GM12865 (cell line): ENCODE measurements at regions not wholly inside any gene's neighbourhood (a gene's known extent, or its start where the extent isn't known, plus 50 kb on each side); places are given as distances from the start of the nearest gene placed in this dataset.

ENCODE experiments used
- DNase-seq: peaks from one replicate; pipeline ENCODE4 v3.0.0; 2010; ENCODE audit warnings: low read depth
- H3K4me3 ChIP-seq: 2 replicates; pipeline ENCODE4 v1.5.1; 2011; ENCODE audit warnings: mild to moderate bottlenecking, low read depth, low read length, control low read depth
- TF ChIP-seq, protein P1 (sequence below): IDR thresholded peaks from 2 replicates; pipeline ENCODE4 v1.5.1; 2011; ENCODE audit warnings: low read length, control low read depth, low read depth, inconsistent platforms; ENCODE audit not compliant: insufficient read depth; ENCODE audit errors: missing control alignments

DNA sequence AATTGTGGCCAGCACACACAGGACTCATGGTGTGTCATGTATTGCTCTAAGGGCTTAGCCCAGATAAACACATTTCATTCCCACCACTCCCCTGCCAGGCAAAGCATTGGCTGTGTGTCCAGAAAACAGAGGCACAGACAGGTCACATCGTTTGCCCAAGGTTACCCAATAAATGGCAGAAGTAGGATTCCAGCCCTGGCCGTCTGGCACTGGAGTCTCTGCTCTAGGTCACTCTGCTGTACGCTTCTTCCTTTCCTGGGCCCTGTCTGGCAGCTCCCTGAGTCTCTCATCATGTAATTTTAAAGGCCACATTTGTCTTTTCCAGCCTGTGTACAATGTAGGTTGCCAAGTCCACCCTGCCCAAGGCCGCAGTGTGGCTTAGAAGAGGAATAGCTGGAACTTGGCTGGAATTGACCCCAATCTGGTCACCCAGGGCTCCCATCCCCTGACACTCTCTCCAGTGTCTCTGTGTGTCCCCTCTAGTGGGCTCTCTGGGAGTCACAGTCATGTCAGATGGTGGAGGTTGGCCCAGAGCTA lies 264.5 kb upstream of the TSHZ3 start:
- DNase-seq: no peak
- H3K4me3 ChIP-seq: no peak overlapping the region
- TF ChIP-seq, protein P1, sequence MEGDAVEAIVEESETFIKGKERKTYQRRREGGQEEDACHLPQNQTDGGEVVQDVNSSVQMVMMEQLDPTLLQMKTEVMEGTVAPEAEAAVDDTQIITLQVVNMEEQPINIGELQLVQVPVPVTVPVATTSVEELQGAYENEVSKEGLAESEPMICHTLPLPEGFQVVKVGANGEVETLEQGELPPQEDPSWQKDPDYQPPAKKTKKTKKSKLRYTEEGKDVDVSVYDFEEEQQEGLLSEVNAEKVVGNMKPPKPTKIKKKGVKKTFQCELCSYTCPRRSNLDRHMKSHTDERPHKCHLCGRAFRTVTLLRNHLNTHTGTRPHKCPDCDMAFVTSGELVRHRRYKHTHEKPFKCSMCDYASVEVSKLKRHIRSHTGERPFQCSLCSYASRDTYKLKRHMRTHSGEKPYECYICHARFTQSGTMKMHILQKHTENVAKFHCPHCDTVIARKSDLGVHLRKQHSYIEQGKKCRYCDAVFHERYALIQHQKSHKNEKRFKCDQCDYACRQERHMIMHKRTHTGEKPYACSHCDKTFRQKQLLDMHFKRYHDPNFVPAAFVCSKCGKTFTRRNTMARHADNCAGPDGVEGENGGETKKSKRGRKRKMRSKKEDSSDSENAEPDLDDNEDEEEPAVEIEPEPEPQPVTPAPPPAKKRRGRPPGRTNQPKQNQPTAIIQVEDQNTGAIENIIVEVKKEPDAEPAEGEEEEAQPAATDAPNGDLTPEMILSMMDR: no peak

DNA sequence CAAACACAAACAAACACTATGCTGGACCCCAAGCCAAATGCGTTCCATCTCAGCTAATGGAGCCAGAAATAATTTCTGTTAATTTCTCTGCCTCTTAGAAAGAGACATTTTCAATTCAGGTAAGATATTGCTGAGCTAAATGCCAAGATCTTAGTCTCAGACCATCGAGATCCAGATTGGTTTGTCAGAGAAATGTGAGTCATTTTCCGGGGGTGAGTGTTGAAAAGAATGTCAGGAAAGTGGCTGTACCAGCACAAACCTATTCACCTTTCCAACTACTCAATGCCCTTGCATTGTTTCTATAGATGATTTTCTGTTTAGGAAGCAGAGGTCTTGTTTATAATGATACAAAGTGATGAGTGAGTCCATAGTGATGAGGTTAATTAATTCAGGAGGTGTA lies 266.8 kb upstream of the TSHZ3 start:
- H3K4me3 ChIP-seq: no peak overlapping the region
- TF ChIP-seq, protein P1: no peak
- no peak for DNase-seq

DNA sequence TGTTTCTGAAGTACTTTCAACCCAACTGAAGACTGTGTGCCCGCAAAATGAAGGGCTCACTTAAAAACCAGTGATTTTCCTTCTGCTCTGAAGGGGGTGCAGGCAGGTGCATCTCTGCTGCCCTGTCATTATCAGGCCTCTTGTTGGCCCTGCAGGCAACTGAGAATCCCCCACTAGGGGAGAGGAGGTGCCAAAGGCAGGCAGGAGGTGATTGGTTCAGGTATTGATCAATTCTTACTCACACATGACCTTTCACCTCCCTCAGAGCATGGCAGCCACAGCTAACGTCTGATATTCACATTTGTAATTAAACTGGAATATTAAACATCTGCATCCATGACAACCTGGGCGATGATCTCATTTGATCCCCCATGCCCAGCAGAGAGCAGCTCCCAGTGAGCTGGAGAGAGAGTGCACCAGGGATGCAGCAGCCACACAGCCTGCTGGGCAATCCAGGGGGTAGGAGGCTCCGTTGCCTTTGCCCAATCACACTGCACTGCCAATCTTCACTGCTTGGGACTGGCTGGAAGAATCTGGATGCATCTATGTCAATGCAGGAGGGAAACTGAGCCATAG lies 267.9 kb upstream of the TSHZ3 start:
- no peak overlapping the region for H3K4me3 ChIP-seq
- TF ChIP-seq, protein P1: no peak
- DNase-seq: no peak

- no peak overlapping the region for H3K4me3 ChIP-seq
- DNase-seq: no peak
- TF ChIP-seq, protein P1: no peak
These were observed 275.8 kb upstream of the TSHZ3 start for GRCh38 chr19:31625056-31625455.

GRCh38 chr19:31625575-31625974 lies 276.3 kb upstream of the TSHZ3 start:
- DNase-seq: no peak
- TF ChIP-seq, protein P1: no peak
- H3K4me3 ChIP-seq: no peak overlapping the region

GRCh38 chr19:31626941-31627340 lies 277.7 kb upstream of the TSHZ3 start:
- DNase-seq: no peak
- TF ChIP-seq, protein P1: no peak
- H3K4me3 ChIP-seq: no peak overlapping the region
